Loucy (cell line): ENCODE measurements at regions not wholly inside any gene's neighbourhood (a gene's known extent, or its start where the extent isn't known, plus 50 kb on each side); places are given as distances from the start of the nearest gene placed in this dataset.

Source experiments
- CTCF ChIP-seq: fragments of 200-600 bp; sonication (generic); conservative IDR thresholded peaks from 2 replicates; pipeline ENCODE4 v1.5.1; 2014; ENCODE audit warnings: mild to moderate bottlenecking, antibody characterized with exemption, low read length
- EZH2phosphoT487 ChIP-seq: fragments of 200-600 bp; IDR thresholded peaks from 2 replicates; pipeline ENCODE4 v1.6.1; 2018; ENCODE audit warnings: antibody characterized with exemption, mild to moderate bottlenecking, moderate library complexity, borderline replicate concordance

GRCh38 chr4:138014590-138015288 lies 227.4 kb downstream of the SLC7A11 start:
- TF ChIP-seq CTCF (no peak), EZH2phosphoT487 (no peak)
